ENCODE measurements at regions not wholly inside any gene's neighbourhood (a gene's known extent, or its start where the extent isn't known, plus 50 kb on each side); places are given as distances from the start of the nearest gene placed in this dataset.

DNA sequence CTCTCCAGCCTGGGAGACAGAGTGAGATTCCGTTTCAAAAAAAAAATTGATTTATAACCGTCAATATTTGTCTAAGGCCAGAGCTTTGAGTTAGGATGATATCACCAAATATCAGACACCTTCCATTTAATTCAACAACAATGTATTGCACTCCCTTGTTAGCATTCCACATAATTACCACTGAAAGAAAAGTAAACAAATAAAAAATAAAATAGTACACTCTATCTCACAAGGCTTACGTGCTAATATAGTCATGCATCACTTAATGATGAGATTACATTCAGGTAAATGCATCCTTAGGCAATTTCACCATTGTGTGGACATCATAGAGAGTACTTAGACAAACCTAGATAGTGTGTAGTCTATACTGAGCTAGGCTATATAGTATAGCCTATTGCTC is 127.6 kb upstream of the RHOBTB1 start:
- no peaks in the 10 kb centered on the region for H3K9me3 ChIP-seq
- TF ChIP-seq, protein P1, sequence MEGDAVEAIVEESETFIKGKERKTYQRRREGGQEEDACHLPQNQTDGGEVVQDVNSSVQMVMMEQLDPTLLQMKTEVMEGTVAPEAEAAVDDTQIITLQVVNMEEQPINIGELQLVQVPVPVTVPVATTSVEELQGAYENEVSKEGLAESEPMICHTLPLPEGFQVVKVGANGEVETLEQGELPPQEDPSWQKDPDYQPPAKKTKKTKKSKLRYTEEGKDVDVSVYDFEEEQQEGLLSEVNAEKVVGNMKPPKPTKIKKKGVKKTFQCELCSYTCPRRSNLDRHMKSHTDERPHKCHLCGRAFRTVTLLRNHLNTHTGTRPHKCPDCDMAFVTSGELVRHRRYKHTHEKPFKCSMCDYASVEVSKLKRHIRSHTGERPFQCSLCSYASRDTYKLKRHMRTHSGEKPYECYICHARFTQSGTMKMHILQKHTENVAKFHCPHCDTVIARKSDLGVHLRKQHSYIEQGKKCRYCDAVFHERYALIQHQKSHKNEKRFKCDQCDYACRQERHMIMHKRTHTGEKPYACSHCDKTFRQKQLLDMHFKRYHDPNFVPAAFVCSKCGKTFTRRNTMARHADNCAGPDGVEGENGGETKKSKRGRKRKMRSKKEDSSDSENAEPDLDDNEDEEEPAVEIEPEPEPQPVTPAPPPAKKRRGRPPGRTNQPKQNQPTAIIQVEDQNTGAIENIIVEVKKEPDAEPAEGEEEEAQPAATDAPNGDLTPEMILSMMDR (IDR thresholded peaks at IDR 0.05): no peak
- TF ChIP-seq POLR2A (IDR thresholded peaks at IDR 0.05): no peak
- DNase-seq: no peak

GRCh38 chr10:61068471-61068870 is 124.5 kb upstream of the RHOBTB1 start:
- Histone ChIP-seq H3K27me3 (no peaks in the 10 kb centered on the region), H3K4me1 (no peaks in the 10 kb centered on the region), H3K4me3 (no peak overlapping the region), H3K36me3 (no peaks in the 10 kb centered on the region), H3K27ac (no peak overlapping the region), H3K9me3 (no peaks in the 10 kb centered on the region)
- no peak for DNase-seq
- TF ChIP-seq, protein P1 (IDR thresholded peaks at IDR 0.05): no peak
- no peak for TF ChIP-seq POLR2A (IDR thresholded peaks at IDR 0.05)

More for the DNA sequence above, 127.6 kb upstream of the RHOBTB1 start:
- Histone ChIP-seq H3K27ac (no peak overlapping the region), H3K4me3 (no peak overlapping the region), H3K36me3 (no peaks in the 10 kb centered on the region), H3K27me3 (no peaks in the 10 kb centered on the region), H3K4me1 (no peaks in the 10 kb centered on the region)

- Histone ChIP-seq H3K4me3 (no peak overlapping the region), H3K9me3 (no peaks in the 10 kb centered on the region), H3K27me3 (no peaks in the 10 kb centered on the region), H3K4me1 (no peaks in the 10 kb centered on the region), H3K36me3 (no peaks in the 10 kb centered on the region), H3K27ac (no peak overlapping the region)
- TF ChIP-seq, protein P1 (IDR thresholded peaks at IDR 0.05): no peak
- TF ChIP-seq POLR2A (IDR thresholded peaks at IDR 0.05): no peak
- DNase-seq: no peak
Measured at GRCh38 chr10:61067671-61068336, 123.8 kb upstream of the RHOBTB1 start.

- DNase-seq: no peak
- Histone ChIP-seq H3K4me3 (no peak overlapping the region), H3K27ac (no peak overlapping the region), H3K27me3 (no peaks in the 10 kb centered on the region), H3K4me1 (no peaks in the 10 kb centered on the region), H3K9me3 (no peaks in the 10 kb centered on the region), H3K36me3 (no peaks in the 10 kb centered on the region)
- TF ChIP-seq, protein P1 (IDR thresholded peaks at IDR 0.05): no peak
- TF ChIP-seq POLR2A (IDR thresholded peaks at IDR 0.05): no peak
Measured at GRCh38 chr10:61066661-61067344, 122.8 kb upstream of the RHOBTB1 start.

GRCh38 chr10:61065051-61065450 is 121.1 kb upstream of the RHOBTB1 start:
- Histone ChIP-seq H3K36me3 (no peaks in the 10 kb centered on the region), H3K27ac (no peak overlapping the region), H3K4me3 (no peak overlapping the region), H3K27me3 (no peaks in the 10 kb centered on the region), H3K9me3 (no peaks in the 10 kb centered on the region), H3K4me1 (no peaks in the 10 kb centered on the region)
- TF ChIP-seq POLR2A (IDR thresholded peaks at IDR 0.05): no peak
- TF ChIP-seq, protein P1 (IDR thresholded peaks at IDR 0.05): no peak
- no peak for DNase-seq

Data from Peyer's patch (tissue), 4 donors.